ENCODE measurements at regions not wholly inside any gene's neighbourhood (a gene's known extent, or its start where the extent isn't known, plus 50 kb on each side); places are given as distances from the start of the nearest gene placed in this dataset.

- no peak for TF ChIP-seq CTCF (IDR thresholded peaks at IDR 0.05)
- no peak for TF ChIP-seq POLR2A (IDR thresholded peaks at IDR 0.05)
- no peak for TF ChIP-seq POLR2AphosphoS5 (IDR thresholded peaks at IDR 0.05)
Observed at GRCh38 chr10:108901781-108902618, 1021.3 kb downstream of the XPNPEP1 start.

Data from upper lobe of left lung (tissue), 4 donors.